H9 (cell line): ENCODE measurements at regions not wholly inside any gene's neighbourhood (a gene's known extent, or its start where the extent isn't known, plus 50 kb on each side); places are given as distances from the start of the nearest gene placed in this dataset.

Source experiments
- DNase-seq: peaks from one replicate; pipeline ENCODE4 v3.0.0-alpha.2; 2017
- H2AFZ ChIP-seq: one replicate; pipeline ENCODE4 v1.6.1; 2013; ENCODE audit warnings: mild to moderate bottlenecking, low read length, control low read depth, moderate library complexity
- H2AK5ac ChIP-seq: 2 replicates; pipeline ENCODE4 v1.6.1; 2013; ENCODE audit warnings: low read length, control low read depth, mixed read lengths; ENCODE audit not compliant: insufficient read length
- H2BK120ac ChIP-seq: one replicate; pipeline ENCODE4 v1.6.1; 2013; ENCODE audit warnings: low read depth, mild to moderate bottlenecking, low read length, control low read depth, inconsistent platforms; ENCODE audit not compliant: poor library complexity, severe bottlenecking
- H2BK12ac ChIP-seq: 2 replicates; pipeline ENCODE4 v1.6.1; 2013; ENCODE audit warnings: low read length, control low read depth, mixed read lengths, low read depth; ENCODE audit not compliant: insufficient read length
- H2BK15ac ChIP-seq: 2 replicates; pipeline ENCODE4 v1.6.1; 2013; ENCODE audit warnings: low read depth, low read length, control low read depth
- H2BK20ac ChIP-seq: one replicate; pipeline ENCODE4 v1.6.1; 2013; ENCODE audit warnings: low read depth, mild to moderate bottlenecking, low read length, control low read depth, inconsistent platforms; ENCODE audit not compliant: poor library complexity, severe bottlenecking
- H2BK5ac ChIP-seq: 2 replicates; pipeline ENCODE4 v1.6.1; 2013; ENCODE audit warnings: low read length, control low read depth, mixed read lengths; ENCODE audit not compliant: insufficient read length
- H3K14ac ChIP-seq: 2 replicates; pipeline ENCODE4 v1.6.1; 2013; ENCODE audit warnings: low read length, control low read depth; ENCODE audit not compliant: insufficient read depth
- H3K18ac ChIP-seq: 2 replicates; pipeline ENCODE4 v1.6.1; 2013; ENCODE audit warnings: low read depth, mild to moderate bottlenecking, mixed read lengths, low read length, control low read depth; ENCODE audit not compliant: insufficient read length
- H3K23ac ChIP-seq: 2 replicates; pipeline ENCODE4 v1.6.1; 2013; ENCODE audit warnings: low read length, control low read depth, mixed read lengths, low read depth; ENCODE audit not compliant: insufficient read length
- H3K23me2 ChIP-seq: 2 replicates; pipeline ENCODE4 v1.6.1; 2013; ENCODE audit warnings: low read depth, mild to moderate bottlenecking, mixed read lengths, low read length, control low read depth; ENCODE audit not compliant: insufficient read length, poor library complexity, severe bottlenecking
- H3K27ac ChIP-seq: 2 replicates; pipeline ENCODE4 v1.5.1; 2013; ENCODE audit warnings: low read length, control low read depth, mixed read lengths, low read depth; ENCODE audit not compliant: insufficient read length
- H3K27me3 ChIP-seq: 2 replicates; pipeline ENCODE4 v1.6.1; 2013; ENCODE audit warnings: low read length, control low read depth, inconsistent platforms; ENCODE audit not compliant: insufficient read depth
- H3K4ac ChIP-seq: 2 replicates; pipeline ENCODE4 v1.6.1; 2013; ENCODE audit warnings: low read depth, mild to moderate bottlenecking, control low read depth, inconsistent platforms, low read length, moderate library complexity
- H3K4me1 ChIP-seq: 2 replicates; pipeline ENCODE4 v1.6.1; 2013; ENCODE audit warnings: low read length, control low read depth, inconsistent platforms; ENCODE audit not compliant: insufficient read depth
- H3K4me2 ChIP-seq: 2 replicates; pipeline ENCODE4 v1.6.1; 2013; ENCODE audit warnings: low read length, control low read depth, mixed read lengths; ENCODE audit not compliant: insufficient read length, insufficient read depth
- H3K56ac ChIP-seq: 2 replicates; pipeline ENCODE4 v1.6.1; 2013; ENCODE audit warnings: low read depth, mild to moderate bottlenecking, mixed read lengths, low read length, control low read depth; ENCODE audit not compliant: insufficient read length
- H3K79me1 ChIP-seq: 2 replicates; pipeline ENCODE4 v1.6.1; 2013; ENCODE audit warnings: low read depth, mild to moderate bottlenecking, moderate library complexity, low read length, control low read depth, inconsistent platforms; ENCODE audit not compliant: insufficient read depth, poor library complexity, severe bottlenecking
- H3K79me2 ChIP-seq: 2 replicates; pipeline ENCODE4 v1.6.1; 2013; ENCODE audit warnings: low read length, control low read depth, inconsistent platforms; ENCODE audit not compliant: insufficient read depth
- H3K9ac ChIP-seq: 2 replicates; pipeline ENCODE4 v1.6.1; 2013; ENCODE audit warnings: low read length, control low read depth, mixed read lengths; ENCODE audit not compliant: insufficient read length; ENCODE audit errors: extremely low read depth
- H3K9me3 ChIP-seq: one replicate; pipeline ENCODE4 v1.6.1; 2013; ENCODE audit warnings: low read depth, low read length, inconsistent platforms; ENCODE audit not compliant: control insufficient read depth
- H3T11ph ChIP-seq: one replicate; pipeline ENCODE4 v1.6.1; 2013; ENCODE audit warnings: mild to moderate bottlenecking, low read length, control low read depth, inconsistent platforms
- H4K20me1 ChIP-seq: one replicate; pipeline ENCODE4 v1.6.1; 2013; ENCODE audit not compliant: control insufficient read depth, insufficient read length, insufficient read depth
- H4K5ac ChIP-seq: 2 replicates; pipeline ENCODE4 v1.6.1; 2013; ENCODE audit warnings: low read depth, mild to moderate bottlenecking, mixed read lengths, low read length, control low read depth; ENCODE audit not compliant: insufficient read length
- H4K8ac ChIP-seq: replicated peaks from 2 replicates; pipeline ENCODE4 v1.6.1; 2013; ENCODE audit warnings: low read length, control low read depth, mixed read lengths, low read depth; ENCODE audit not compliant: insufficient read length
- H4K91ac ChIP-seq: 2 replicates; pipeline ENCODE4 v1.6.1; 2013; ENCODE audit warnings: low read depth, mild to moderate bottlenecking, moderate library complexity, mixed read lengths, low read length, control low read depth; ENCODE audit not compliant: insufficient read length
- H3K27ac Mint-ChIP-seq, 3 experiments: 2 replicates in 2 of 3; 3 replicates in 1 of 3; pipeline ENCODE4 v1.8.0; 2020 to 2021; ENCODE audit warnings: mixed read lengths in 3 of 3, mild to moderate bottlenecking in 1 of 3, moderate library complexity in 1 of 3
- H3K27me3 Mint-ChIP-seq: 2 replicates; pipeline ENCODE4 v1.8.0; 2021; ENCODE audit warnings: low read depth, mild to moderate bottlenecking, moderate library complexity, mixed read lengths
- H3K36me3 Mint-ChIP-seq, 3 experiments: 2 replicates in 2 of 3; 3 replicates in 1 of 3; pipeline ENCODE4 v1.8.0; 2020 to 2021; ENCODE audit warnings: low read depth in 3 of 3, mixed read lengths in 3 of 3; ENCODE audit not compliant: insufficient read depth in 1 of 3
- H3K4me1 Mint-ChIP-seq, 2 experiments: 2 replicates each; pipeline ENCODE4 v1.8.0; 2020; ENCODE audit warnings: mixed read lengths in 2 of 2
- H3K4me3 Mint-ChIP-seq, 2 experiments: 2 replicates in 1 of 2; 3 replicates in 1 of 2; pipeline ENCODE4 v1.8.0; 2020 to 2021; ENCODE audit warnings: mild to moderate bottlenecking in 2 of 2, mixed read lengths in 2 of 2, moderate library complexity in 1 of 2
- H3K9me3 Mint-ChIP-seq, 2 experiments: 2 replicates in 1 of 2; 3 replicates in 1 of 2; pipeline ENCODE4 v1.8.0; 2020; ENCODE audit warnings: mild to moderate bottlenecking in 2 of 2, mixed read lengths in 2 of 2, moderate library complexity in 1 of 2
- WGBS: extraction: QIAGEN DNeasy Blood & Tissue Kit; methylation state at CpG from one replicate; pipeline ENCODE4 v1.1.7; 2013; ENCODE audit warnings: missing lambda C conversion rate, low lambda C conversion rate, mixed read lengths; ENCODE audit not compliant: insufficient read length; ENCODE audit errors: extremely low coverage; 5-methylcytosine and 5-hydroxymethylcytosine counted together
- TF ChIP-seq, protein P1 (sequence below): fragments of 200-600 bp; sonication (generic); conservative IDR thresholded peaks from 3 replicates; pipeline ENCODE4 v1.8.0; 2021; ENCODE audit warnings: antibody characterized with exemption, mild to moderate bottlenecking

DNA sequence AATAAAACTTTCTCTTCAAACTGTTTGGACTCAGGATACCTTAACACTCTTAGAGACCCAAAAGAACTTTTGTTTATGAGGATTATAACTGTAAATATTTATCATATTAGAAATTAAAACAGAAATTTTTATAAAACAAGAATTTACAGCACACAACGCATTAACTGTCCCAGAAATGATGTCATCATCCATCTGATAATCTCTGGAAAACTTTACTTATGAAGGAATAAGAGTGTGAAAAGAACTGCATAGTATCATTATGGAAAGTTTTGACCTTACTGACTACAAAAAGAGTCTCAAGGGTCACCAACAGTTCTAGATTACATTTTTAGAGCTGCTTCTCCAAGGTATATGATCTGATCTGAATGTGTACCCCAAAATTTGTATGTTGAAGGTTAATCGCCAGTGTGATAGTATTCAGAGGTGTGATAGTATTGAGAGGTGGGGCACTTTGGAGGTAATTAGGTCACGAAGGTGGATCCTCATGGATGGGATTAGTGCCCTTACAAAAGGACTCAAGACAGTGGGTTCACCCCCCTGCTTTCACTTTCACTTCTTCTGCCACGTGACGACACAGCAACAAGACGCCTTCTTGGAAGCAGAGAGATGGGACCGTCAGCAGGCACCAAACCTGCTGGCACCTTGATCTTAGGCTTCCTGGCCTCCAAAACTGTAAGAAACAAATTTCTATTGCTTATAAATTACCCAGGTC is 95.7 kb upstream of the NR5A2 start:
- H3K27me3 ChIP-seq: no peaks in the 10 kb centered on the region
- no peaks in the 10 kb centered on the region for H3K79me2 ChIP-seq
- H2BK5ac ChIP-seq: no peak overlapping the region
- no peaks in the 10 kb centered on the region for H3K9me3 Mint-ChIP-seq
- no peak for DNase-seq
- H3K79me1 ChIP-seq: no peaks in the 10 kb centered on the region
- H3K56ac ChIP-seq: no peak overlapping the region
- H3K4me1 ChIP-seq: no peaks in the 10 kb centered on the region
- no CpG with 5 or more reads among the region's 7 CpGs for WGBS
- H3K4ac ChIP-seq: no peak overlapping the region
- no peak overlapping the region for H3K4me2 ChIP-seq
- H2BK20ac ChIP-seq: no peak overlapping the region
- no peak overlapping the region for H3K14ac ChIP-seq
- TF ChIP-seq, protein P1, sequence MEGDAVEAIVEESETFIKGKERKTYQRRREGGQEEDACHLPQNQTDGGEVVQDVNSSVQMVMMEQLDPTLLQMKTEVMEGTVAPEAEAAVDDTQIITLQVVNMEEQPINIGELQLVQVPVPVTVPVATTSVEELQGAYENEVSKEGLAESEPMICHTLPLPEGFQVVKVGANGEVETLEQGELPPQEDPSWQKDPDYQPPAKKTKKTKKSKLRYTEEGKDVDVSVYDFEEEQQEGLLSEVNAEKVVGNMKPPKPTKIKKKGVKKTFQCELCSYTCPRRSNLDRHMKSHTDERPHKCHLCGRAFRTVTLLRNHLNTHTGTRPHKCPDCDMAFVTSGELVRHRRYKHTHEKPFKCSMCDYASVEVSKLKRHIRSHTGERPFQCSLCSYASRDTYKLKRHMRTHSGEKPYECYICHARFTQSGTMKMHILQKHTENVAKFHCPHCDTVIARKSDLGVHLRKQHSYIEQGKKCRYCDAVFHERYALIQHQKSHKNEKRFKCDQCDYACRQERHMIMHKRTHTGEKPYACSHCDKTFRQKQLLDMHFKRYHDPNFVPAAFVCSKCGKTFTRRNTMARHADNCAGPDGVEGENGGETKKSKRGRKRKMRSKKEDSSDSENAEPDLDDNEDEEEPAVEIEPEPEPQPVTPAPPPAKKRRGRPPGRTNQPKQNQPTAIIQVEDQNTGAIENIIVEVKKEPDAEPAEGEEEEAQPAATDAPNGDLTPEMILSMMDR: no peak
- no peaks in the 10 kb centered on the region for H3K23me2 ChIP-seq
- no peak overlapping the region for H4K91ac ChIP-seq
- no peak overlapping the region for H2BK12ac ChIP-seq
- no peak overlapping the region for H3T11ph ChIP-seq
- no peak overlapping the region for H3K27ac Mint-ChIP-seq
- no peak overlapping the region for H3K4me3 Mint-ChIP-seq
- no peak overlapping the region for H3K23ac ChIP-seq
- H3K36me3 Mint-ChIP-seq: no peaks in the 10 kb centered on the region; a peak in 1 of 7 replicates
- no peaks in the 10 kb centered on the region for H3K9me3 ChIP-seq
- no peak overlapping the region for H2AFZ ChIP-seq
- H4K5ac ChIP-seq: no peak overlapping the region
- H4K20me1 ChIP-seq: no peaks in the 10 kb centered on the region
- peak overlapping the region; percentile 23 for H3K27ac ChIP-seq
- H2AK5ac ChIP-seq: no peak overlapping the region
- no peak overlapping the region for H3K9ac ChIP-seq
- no peaks in the 10 kb centered on the region for H3K27me3 Mint-ChIP-seq
- H2BK15ac ChIP-seq: no peak overlapping the region
- no peak overlapping the region for H3K18ac ChIP-seq
- H2BK120ac ChIP-seq: no peak overlapping the region
- H3K4me1 Mint-ChIP-seq: peaks cover 7 to 9% of the 10 kb centered on the region in 2 experiments
- no peak overlapping the region for H4K8ac ChIP-seq
